Upper lobe of left lung (tissue), 6 donors: ENCODE measurements at regions not wholly inside any gene's neighbourhood (a gene's known extent, or its start where the extent isn't known, plus 50 kb on each side); places are given as distances from the start of the nearest gene placed in this dataset.
A peak's percentile ranks its signal among the peaks of the same experiment; 100 is the strongest.

Source experiments
- ATAC-seq, 2 donors: fragments of 200-7000 bp; cut with Tn5 transposase; one replicate each; pipeline ENCODE4 v1.9.1; 2022; ENCODE audit warnings: mild to moderate bottlenecking in 2 of 2, moderate library complexity in 2 of 2; ENCODE audit not compliant: low FRiP score in 2 of 2
- DNase-seq, 2 donors: peaks; one replicate each; pipeline ENCODE4 v3.0.0-alpha.2; 2019 to 2020
- H3K27ac ChIP-seq, 4 donors: fragments of 200-600 bp; sonication (generic); one replicate each; pipeline ENCODE4 v1.5.1; 2016 to 2019
- H3K27me3 ChIP-seq, 4 donors: fragments of 200-600 bp; sonication (generic); one replicate each; pipeline ENCODE4 v1.5.1; 2017 to 2019
- H3K36me3 ChIP-seq, 4 donors: fragments of 200-600 bp; sonication (generic); one replicate each; pipeline ENCODE4 v1.5.1; 2016 to 2019
- H3K4me1 ChIP-seq, 4 donors: fragments of 200-600 bp; sonication (generic); one replicate each; pipeline ENCODE4 v1.5.1; 2018 to 2019
- H3K4me3 ChIP-seq, 4 donors: fragments of 200-600 bp; sonication (generic); one replicate each; pipeline ENCODE4 v1.5.1; 2017 to 2019; ENCODE audit warnings: mild to moderate bottlenecking in 2 of 4, moderate library complexity in 1 of 4
- H3K9me3 ChIP-seq, 4 donors: fragments of 200-600 bp; sonication (generic); one replicate each; pipeline ENCODE4 v1.5.1; 2018 to 2019
- EP300 ChIP-seq, 4 donors: sonication (generic); formaldehyde crosslinking; IDR thresholded peaks; one replicate each; pipeline ENCODE4 v1.5.1; 2017; ENCODE audit warnings: antibody characterized with exemption in 4 of 4, control low read depth in 2 of 4
- POLR2A ChIP-seq, 4 donors: fragments of 450-650 bp; IDR thresholded peaks; one replicate each; pipeline ENCODE4 v1.5.1; 2016 to 2017; ENCODE audit warnings: antibody characterized with exemption in 4 of 4, mild to moderate bottlenecking in 2 of 4
- POLR2AphosphoS5 ChIP-seq, 2 donors: sonication (generic); formaldehyde crosslinking; IDR thresholded peaks; one replicate each; pipeline ENCODE4 v1.5.1; 2017; ENCODE audit warnings: antibody characterized with exemption in 2 of 2
- WGBS, 2 donors: methylation state at CpG; one replicate each; pipeline ENCODE4 v1.1.5; 2017 to 2018; 5-methylcytosine and 5-hydroxymethylcytosine counted together
- TF ChIP-seq, protein P1 (sequence below), 6 experiments: fragments of 450-650 bp in 4 of 6; fragments of 200-600 bp in 2 of 6; sonication (generic) in 2 of 6; IDR thresholded peaks; one replicate each; pipeline ENCODE4 v1.5.1; 2016 to 2019; ENCODE audit warnings: antibody characterized with exemption in 6 of 6
- donor health status: DM: no; HTN: no; CAD: no; lungs with moderate emphysema.
- donor health status: DM: no; HTN: yes; CAD: no; lungs with severe emphysema.

DNA sequence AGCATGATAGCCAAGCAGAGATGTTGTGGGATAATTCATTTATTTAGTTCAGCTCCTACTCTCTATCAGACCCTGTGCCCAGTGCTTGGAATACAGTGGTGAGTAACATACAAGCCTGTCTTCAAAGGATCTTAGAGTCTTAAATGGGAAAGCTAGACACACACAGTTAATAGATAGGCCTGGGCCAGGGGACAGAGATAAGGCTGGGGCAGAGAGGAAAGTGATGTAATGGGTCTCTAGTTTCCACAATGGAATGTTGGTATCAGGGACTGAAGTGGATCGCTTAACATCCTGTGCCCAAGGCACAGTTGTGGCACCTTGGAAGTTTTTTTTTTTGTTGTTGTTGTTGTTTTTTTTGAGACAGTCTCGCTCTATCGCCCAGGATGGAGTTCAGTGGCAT, 79.9 kb upstream of the POLG start:
- TF ChIP-seq, protein P1, sequence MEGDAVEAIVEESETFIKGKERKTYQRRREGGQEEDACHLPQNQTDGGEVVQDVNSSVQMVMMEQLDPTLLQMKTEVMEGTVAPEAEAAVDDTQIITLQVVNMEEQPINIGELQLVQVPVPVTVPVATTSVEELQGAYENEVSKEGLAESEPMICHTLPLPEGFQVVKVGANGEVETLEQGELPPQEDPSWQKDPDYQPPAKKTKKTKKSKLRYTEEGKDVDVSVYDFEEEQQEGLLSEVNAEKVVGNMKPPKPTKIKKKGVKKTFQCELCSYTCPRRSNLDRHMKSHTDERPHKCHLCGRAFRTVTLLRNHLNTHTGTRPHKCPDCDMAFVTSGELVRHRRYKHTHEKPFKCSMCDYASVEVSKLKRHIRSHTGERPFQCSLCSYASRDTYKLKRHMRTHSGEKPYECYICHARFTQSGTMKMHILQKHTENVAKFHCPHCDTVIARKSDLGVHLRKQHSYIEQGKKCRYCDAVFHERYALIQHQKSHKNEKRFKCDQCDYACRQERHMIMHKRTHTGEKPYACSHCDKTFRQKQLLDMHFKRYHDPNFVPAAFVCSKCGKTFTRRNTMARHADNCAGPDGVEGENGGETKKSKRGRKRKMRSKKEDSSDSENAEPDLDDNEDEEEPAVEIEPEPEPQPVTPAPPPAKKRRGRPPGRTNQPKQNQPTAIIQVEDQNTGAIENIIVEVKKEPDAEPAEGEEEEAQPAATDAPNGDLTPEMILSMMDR (IDR thresholded peaks at IDR 0.05) = no peak
- TF ChIP-seq POLR2A (IDR thresholded peaks at IDR 0.05) (no peak), EP300 (IDR thresholded peaks at IDR 0.05) (no peak), POLR2AphosphoS5 (IDR thresholded peaks at IDR 0.05) (no peak)
- Histone ChIP-seq H3K4me3 (no peak overlapping the region), H3K4me1 (peaks cover 0 to 19% (median 9%) of the 10 kb centered on the region in 4 donors), H3K27ac (no peak overlapping the region), H3K36me3 (no peaks in the 10 kb centered on the region), H3K9me3 (no peaks in the 10 kb centered on the region), H3K27me3 (peaks cover 2 to 83% (median 35%) of the 10 kb centered on the region in 4 donors)
- ATAC-seq (no peak), DNase-seq (no peak)
- WGBS, 2 donors = 78 to 79% methylated on average over 3 of the region's 3 CpGs

DNA sequence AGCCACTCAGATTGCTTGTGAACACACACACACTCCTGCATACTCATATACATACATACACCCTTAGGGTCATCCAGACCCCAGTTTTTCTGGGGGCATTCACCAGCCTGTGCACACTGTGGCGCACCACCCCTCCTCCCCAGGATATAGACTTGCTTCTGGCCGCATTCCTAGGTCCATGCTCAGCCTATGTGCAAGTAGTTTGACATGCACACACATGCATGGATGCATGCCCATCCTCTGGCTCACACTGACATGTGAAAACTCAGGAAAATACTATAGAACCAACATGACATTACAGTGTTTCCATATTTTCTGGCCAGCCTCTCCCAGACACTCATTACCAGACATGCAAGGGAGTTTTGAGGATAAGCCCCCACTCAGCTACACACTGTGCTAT, 79.3 kb upstream of the POLG start:
- ATAC-seq = no peak

GRCh38 chr15:89412905-89413411, 78.3 kb upstream of the POLG start:
- DNase-seq (no peak), ATAC-seq (no peak)

More for the DNA sequence above, 79.3 kb upstream of the POLG start:
- DNase-seq = no peak
- H3K36me3 ChIP-seq = no peaks in the 10 kb centered on the region
- peaks cover 7 to 26% (median 13%) of the 10 kb centered on the region in 4 donors for H3K4me1 ChIP-seq
- WGBS, 2 donors = 53 to 64% methylated on average over 2 of the region's 2 CpGs
- TF ChIP-seq POLR2AphosphoS5 (IDR thresholded peaks at IDR 0.05) = no peak
- TF ChIP-seq, protein P1 (IDR thresholded peaks at IDR 0.05) = no peak
- no peak for TF ChIP-seq POLR2A (IDR thresholded peaks at IDR 0.05)
- no peaks in the 10 kb centered on the region for H3K9me3 ChIP-seq
- H3K4me3 ChIP-seq = no peak overlapping the region
- no peak overlapping the region for H3K27ac ChIP-seq
- H3K27me3 ChIP-seq = peaks cover 2 to 90% (median 39%) of the 10 kb centered on the region in 4 donors

GRCh38 chr15:89410039-89410435, 75.4 kb upstream of the POLG start:
- peak in 1 of 2 donors; percentile 27 for DNase-seq
- Histone ChIP-seq H3K27ac (no peak overlapping the region), H3K36me3 (no peaks in the 10 kb centered on the region), H3K9me3 (no peaks in the 10 kb centered on the region), H3K4me3 (no peak overlapping the region), H3K4me1 (peaks cover 29 to 51% (median 41%) of the 10 kb centered on the region in 4 donors), H3K27me3 (peaks cover 2 to 94% (median 54%) of the 10 kb centered on the region in 4 donors)
- TF ChIP-seq POLR2AphosphoS5 (IDR thresholded peaks at IDR 0.05) = no peak
- TF ChIP-seq, protein P1 (IDR thresholded peaks at IDR 0.05) = no peak
- TF ChIP-seq EP300 (IDR thresholded peaks at IDR 0.05) = no peak
- TF ChIP-seq POLR2A (IDR thresholded peaks at IDR 0.05) = no peak
- no peak for ATAC-seq
- WGBS, 2 donors = 17 to 19% methylated on average over 13 to 19 of the region's 19 CpGs

More at GRCh38 chr15:89412905-89413411, 78.3 kb upstream of the POLG start:
- H3K27ac ChIP-seq = no peak overlapping the region
- no peaks in the 10 kb centered on the region for H3K9me3 ChIP-seq
- no peaks in the 10 kb centered on the region for H3K36me3 ChIP-seq
- 6 to 11% methylated on average over 9 to 11 of the region's 11 CpGs for WGBS, 2 donors
- peaks cover 12 to 35% (median 23%) of the 10 kb centered on the region in 4 donors for H3K4me1 ChIP-seq
- TF ChIP-seq EP300 (IDR thresholded peaks at IDR 0.05) (no peak), POLR2AphosphoS5 (IDR thresholded peaks at IDR 0.05) (no peak), POLR2A (IDR thresholded peaks at IDR 0.05) (no peak)
- TF ChIP-seq, protein P1 (IDR thresholded peaks at IDR 0.05) = no peak
- no peak overlapping the region for H3K4me3 ChIP-seq
- H3K27me3 ChIP-seq = peaks cover 2 to 95% (median 43%) of the 10 kb centered on the region in 4 donors
